GM23338 (cell line): ENCODE measurements at regions not wholly inside any gene's neighbourhood (a gene's known extent, or its start where the extent isn't known, plus 50 kb on each side); places are given as distances from the start of the nearest gene placed in this dataset.

ENCODE experiments used
- ATAC-seq: fragments of 200-7000 bp; cut with Tn5 transposase; 3 replicates; pipeline ENCODE4 v1.9.1; 2020
- DNase-seq: peaks from one replicate; pipeline ENCODE4 v3.0.0-alpha.2; 2015; ENCODE audit warnings: low spot score
- H2AFZ ChIP-seq: fragments of 200-600 bp; sonication (generic); 2 replicates; pipeline ENCODE4 v1.8.0; 2016; ENCODE audit warnings: antibody characterized with exemption, mild to moderate bottlenecking, moderate library complexity
- H3F3A ChIP-seq: fragments of 200-600 bp; sonication (generic); replicated peaks from 2 replicates; pipeline ENCODE4 v1.8.0; 2017; ENCODE audit warnings: antibody characterized with exemption, mixed run types, low read depth
- H3K27ac ChIP-seq: fragments of 200-600 bp; sonication (generic); 2 replicates; pipeline ENCODE4 v1.6.1; 2016; ENCODE audit warnings: low read depth
- H3K27me3 ChIP-seq: fragments of 200-600 bp; sonication (generic); 2 replicates; pipeline ENCODE4 v1.8.0; 2016; ENCODE audit warnings: mild to moderate bottlenecking, mixed run types, moderate library complexity; ENCODE audit not compliant: insufficient read depth
- H3K36me3 ChIP-seq: fragments of 200-600 bp; sonication (generic); 2 replicates; pipeline ENCODE4 v1.8.0; 2016; ENCODE audit warnings: mild to moderate bottlenecking; ENCODE audit not compliant: insufficient read depth
- H3K4me1 ChIP-seq: fragments of 200-600 bp; sonication (generic); 2 replicates; pipeline ENCODE4 v1.8.0; 2016; ENCODE audit warnings: mild to moderate bottlenecking, moderate library complexity; ENCODE audit not compliant: insufficient read depth
- H3K4me2 ChIP-seq: fragments of 200-600 bp; sonication (generic); 2 replicates; pipeline ENCODE4 v1.7.1; 2017; ENCODE audit warnings: mixed run types
- H3K4me3 ChIP-seq: fragments of 200-600 bp; sonication (generic); 2 replicates; pipeline ENCODE4 v1.6.1; 2016; ENCODE audit warnings: mixed run types
- H3K79me2 ChIP-seq: fragments of 200-600 bp; sonication (generic); replicated peaks from 2 replicates; pipeline ENCODE4 v1.8.0; 2017; ENCODE audit warnings: mild to moderate bottlenecking; ENCODE audit not compliant: insufficient read depth
- H3K9me2 ChIP-seq: fragments of 200-600 bp; sonication (generic); 2 replicates; pipeline ENCODE4 v1.8.0; 2017; ENCODE audit not compliant: insufficient read depth
- H4K20me1 ChIP-seq: fragments of 200-600 bp; sonication (generic); replicated peaks from 2 replicates; pipeline ENCODE4 v1.8.0; 2017; ENCODE audit warnings: mild to moderate bottlenecking; ENCODE audit not compliant: insufficient read depth
- H3K27ac Mint-ChIP-seq: 2 replicates; pipeline ENCODE4 v1.8.0; 2020; ENCODE audit warnings: inconsistent platforms, mild to moderate bottlenecking, moderate library complexity, mixed read lengths
- H3K27me3 Mint-ChIP-seq: 3 replicates; pipeline ENCODE4 v1.8.0; 2022; ENCODE audit warnings: low read depth, mild to moderate bottlenecking, moderate library complexity, mixed read lengths, inconsistent platforms; ENCODE audit not compliant: insufficient read depth, poor library complexity
- H3K36me3 Mint-ChIP-seq: 3 replicates; pipeline ENCODE4 v1.8.0; 2021; ENCODE audit warnings: low read depth, mild to moderate bottlenecking, inconsistent platforms, moderate library complexity, mixed read lengths
- H3K4me1 Mint-ChIP-seq: 3 replicates; pipeline ENCODE4 v1.8.0; 2020; ENCODE audit warnings: mild to moderate bottlenecking, inconsistent platforms, mixed read lengths
- H3K4me3 Mint-ChIP-seq: 3 replicates; pipeline ENCODE4 v1.8.0; 2021; ENCODE audit warnings: moderate library complexity, mild to moderate bottlenecking, inconsistent platforms, mixed read lengths
- H3K9me3 Mint-ChIP-seq: 3 replicates; pipeline ENCODE4 v1.8.0; 2020; ENCODE audit warnings: moderate library complexity, mild to moderate bottlenecking, inconsistent platforms, mixed read lengths
- CREB1 ChIP-seq: fragments of 250-450 bp; sonication (Bioruptor Pico); IDR thresholded peaks from 2 replicates; pipeline ENCODE4 v1.5.0; 2020; ENCODE audit warnings: low read depth, mild to moderate bottlenecking, moderate library complexity
- CTCF ChIP-seq, 2 experiments: fragments of 200-600 bp in 1 of 2; sonication (generic) in 1 of 2; conservative IDR thresholded peaks; 2 replicates each; pipeline versions ENCODE4 v1.5.1 to v1.6.1; 2016 to 2017; ENCODE audit warnings: antibody characterized with exemption in 2 of 2, low read depth in 2 of 2, mild to moderate bottlenecking in 2 of 2, moderate library complexity in 1 of 2
- ETS1 ChIP-seq: IDR thresholded peaks from 2 replicates; pipeline ENCODE4 v1.6.1; 2016; ENCODE audit warnings: antibody characterized with exemption
- EZH2 ChIP-seq: fragments of 200-600 bp; sonication (generic); IDR thresholded peaks from one replicate; pipeline ENCODE4 v1.8.0; 2017; ENCODE audit warnings: antibody characterized with exemption, mild to moderate bottlenecking, low read depth; ENCODE audit not compliant: unreplicated experiment
- EZH2phosphoT487 ChIP-seq: fragments of 200-600 bp; sonication (generic); IDR thresholded peaks from one replicate; pipeline ENCODE4 v1.8.1; 2018; ENCODE audit warnings: antibody characterized with exemption; ENCODE audit not compliant: unreplicated experiment
- JUNB ChIP-seq: IDR thresholded peaks from one replicate; pipeline ENCODE4 v1.6.1; 2016; ENCODE audit warnings: antibody characterized with exemption; ENCODE audit not compliant: unreplicated experiment
- NANOG ChIP-seq: IDR thresholded peaks from 2 replicates; pipeline ENCODE4 v1.6.1; 2016; ENCODE audit warnings: antibody characterized with exemption, borderline replicate concordance
- POLR2AphosphoS5 ChIP-seq: IDR thresholded peaks from 2 replicates; pipeline ENCODE4 v1.6.1; 2016; ENCODE audit warnings: antibody characterized with exemption, low read depth
- REST ChIP-seq: IDR thresholded peaks from one replicate; pipeline ENCODE4 v1.6.1; 2018; ENCODE audit warnings: antibody characterized with exemption; ENCODE audit not compliant: unreplicated experiment
- STAT1 ChIP-seq: IDR thresholded peaks from one replicate; pipeline ENCODE4 v1.6.1; 2016; ENCODE audit warnings: antibody characterized with exemption; ENCODE audit not compliant: unreplicated experiment
- ZNF114 ChIP-seq: fragments of 250-450 bp; sonication (Bioruptor Pico); IDR thresholded peaks from 2 replicates; pipeline ENCODE4 v1.5.0; 2020; ENCODE audit warnings: mild to moderate bottlenecking, moderate library complexity
- ZNF331 ChIP-seq: fragments of 250-450 bp; sonication (Bioruptor Pico); IDR thresholded peaks from 2 replicates; pipeline ENCODE4 v1.5.0; 2020; ENCODE audit warnings: low read depth, mild to moderate bottlenecking, moderate library complexity
- ZNF462 ChIP-seq: fragments of 250-450 bp; sonication (Bioruptor Pico); IDR thresholded peaks from 2 replicates; pipeline ENCODE4 v1.5.0; 2020; ENCODE audit warnings: mild to moderate bottlenecking, moderate library complexity

- no peak for TF ChIP-seq REST
- no peak for TF ChIP-seq POLR2AphosphoS5
- TF ChIP-seq ETS1, result no peak
- no peak for TF ChIP-seq CTCF (conservative IDR thresholded peaks at IDR 0.05; ENCODE audit: low read depth in 2 of 2)
- no peak for TF ChIP-seq CREB1 (CRISPR knock-in tag)
- no peak for TF ChIP-seq STAT1
- no peak for TF ChIP-seq ZNF331 (CRISPR knock-in tag)
- TF ChIP-seq ZNF114 (CRISPR knock-in tag), result no peak
- TF ChIP-seq EZH2phosphoT487, result no peak
Observed at GRCh38 chr20:60250251-60250650, 292.0 kb downstream of the CDH26 start (continued).

GRCh38 chr20:60252866-60253265 is 294.6 kb downstream of the CDH26 start:
- Histone ChIP-seq H3K4me3 (no peak overlapping the region), H3F3A (no peaks in the 10 kb centered on the region), H3K79me2 (no peaks in the 10 kb centered on the region), H3K27ac (no peak overlapping the region), H3K4me2 (no peak overlapping the region), H3K4me1 (no peaks in the 10 kb centered on the region), H3K9me2 (no peaks in the 10 kb centered on the region), H2AFZ (no peak overlapping the region), H3K36me3 (no peaks in the 10 kb centered on the region), H4K20me1 (no peaks in the 10 kb centered on the region), H3K27me3 (no peaks in the 10 kb centered on the region)
- H3K9me3 Mint-ChIP-seq, result peaks cover 2% of the 10 kb centered on the region; the same call in 2 of the 3 replicates
- peaks cover 14% of the 10 kb centered on the region for H3K27me3 Mint-ChIP-seq
- ATAC-seq (no peak), DNase-seq (no peak)
- peaks cover 12% of the 10 kb centered on the region; the same call in 2 of the 3 replicates for H3K4me1 Mint-ChIP-seq
- H3K36me3 Mint-ChIP-seq, result no peaks in the 10 kb centered on the region
- no peak overlapping the region for H3K27ac Mint-ChIP-seq
- H3K4me3 Mint-ChIP-seq, result no peak overlapping the region
- TF ChIP-seq CREB1 (CRISPR knock-in tag) (no peak), NANOG (no peak), EZH2 (no peak), ZNF462 (CRISPR knock-in tag) (no peak), ZNF114 (CRISPR knock-in tag) (no peak), JUNB (no peak)
